HEK293 (cell line): ENCODE measurements at regions not wholly inside any gene's neighbourhood (a gene's known extent, or its start where the extent isn't known, plus 50 kb on each side); places are given as distances from the start of the nearest gene placed in this dataset.

Experiments used
- CTCF ChIA-PET: fragments of 350-600 bp; formaldehyde crosslinking; extraction: SDS; loops from one replicate; lab custom pipeline; 2021; ENCODE audit warnings: antibody characterized with exemption; lab: Yijun Ruan, JAX
- POLR2A ChIA-PET: fragments of 300-600 bp; formaldehyde crosslinking; extraction: SDS; loops from one replicate; lab custom pipeline; 2020; ENCODE audit warnings: antibody characterized with exemption, inconsistent platforms; lab: Yijun Ruan, JAX
- H3K27ac ChIP-seq: fragments of 200-500 bp; sonication (Bioruptor generic); 2 replicates; pipeline ENCODE4 v1.5.1; 2014; ENCODE audit warnings: low read depth, low read length, control low read depth, inconsistent platforms; ENCODE audit errors: extremely low read depth
- H3K36me3 ChIP-seq, 2 experiments: fragments of 200-500 bp in 1 of 2; sonication (Bioruptor generic) in 1 of 2; 1 replicate in 1 of 2; 2 replicates in 1 of 2; pipeline ENCODE4 v1.5.1; 2014 to 2017; ENCODE audit warnings: inconsistent platforms in 2 of 2, low read length in 2 of 2; ENCODE audit not compliant: control insufficient read depth in 2 of 2, insufficient read depth in 1 of 2
- H3K4me1 ChIP-seq: fragments of 200-500 bp; sonication (Bioruptor generic); 2 replicates; pipeline ENCODE4 v1.5.1; 2014; ENCODE audit warnings: mild to moderate bottlenecking, low read length, inconsistent platforms; ENCODE audit not compliant: control insufficient read depth, insufficient read depth
- H3K4me3 ChIP-seq: 2 replicates; pipeline ENCODE4 v1.5.1; 2011; ENCODE audit warnings: low read depth, mild to moderate bottlenecking, control low read depth, low read length, moderate library complexity
- H3K9me3 ChIP-seq: fragments of 200-500 bp; sonication (Bioruptor generic); 2 replicates; pipeline ENCODE4 v1.5.1; 2014; ENCODE audit warnings: low read depth, low read length, inconsistent platforms; ENCODE audit not compliant: control insufficient read depth, insufficient read depth
- HIC1 ChIP-seq: fragments of 450-650 bp; formaldehyde crosslinking; IDR thresholded peaks from 2 replicates; pipeline ENCODE4 v1.5.1; 2016; ENCODE audit warnings: missing biosample characterization, missing genetic modification characterization
- KLF8 ChIP-seq: fragments of 450-650 bp; formaldehyde crosslinking; IDR thresholded peaks from 2 replicates; pipeline ENCODE4 v1.5.1; 2016; ENCODE audit warnings: missing biosample characterization, missing genetic modification characterization
- SCRT2 ChIP-seq: fragments of 450-650 bp; formaldehyde crosslinking; IDR thresholded peaks from 2 replicates; pipeline ENCODE4 v1.5.1; 2016; ENCODE audit warnings: missing biosample characterization, missing genetic modification characterization
- TRIM28 ChIP-seq: IDR thresholded peaks from 2 replicates; pipeline ENCODE4 v1.6.1; 2011; ENCODE audit warnings: low read length, control low read depth, borderline replicate concordance
- ZNF121 ChIP-seq: fragments of 450-650 bp; formaldehyde crosslinking; IDR thresholded peaks from 2 replicates; pipeline ENCODE4 v1.5.1; 2016; ENCODE audit warnings: missing biosample characterization, missing genetic modification characterization
- ZNF26 ChIP-seq: fragments of 450-650 bp; formaldehyde crosslinking; IDR thresholded peaks from 2 replicates; pipeline ENCODE4 v1.5.1; 2016; ENCODE audit warnings: missing biosample characterization, missing genetic modification characterization
- ZNF292 ChIP-seq: fragments of 450-650 bp; formaldehyde crosslinking; IDR thresholded peaks from 2 replicates; pipeline ENCODE4 v1.5.1; 2016; ENCODE audit warnings: low read depth, missing biosample characterization, missing genetic modification characterization, borderline replicate concordance
- ZNF335 ChIP-seq: fragments of 450-650 bp; formaldehyde crosslinking; conservative IDR thresholded peaks from 2 replicates; pipeline ENCODE4 v1.5.1; 2016; ENCODE audit warnings: missing biosample characterization, missing genetic modification characterization
- ZNF624 ChIP-seq: fragments of 450-650 bp; formaldehyde crosslinking; IDR thresholded peaks from 2 replicates; pipeline ENCODE4 v1.5.1; 2017; ENCODE audit warnings: missing biosample characterization, missing genetic modification characterization

DNA sequence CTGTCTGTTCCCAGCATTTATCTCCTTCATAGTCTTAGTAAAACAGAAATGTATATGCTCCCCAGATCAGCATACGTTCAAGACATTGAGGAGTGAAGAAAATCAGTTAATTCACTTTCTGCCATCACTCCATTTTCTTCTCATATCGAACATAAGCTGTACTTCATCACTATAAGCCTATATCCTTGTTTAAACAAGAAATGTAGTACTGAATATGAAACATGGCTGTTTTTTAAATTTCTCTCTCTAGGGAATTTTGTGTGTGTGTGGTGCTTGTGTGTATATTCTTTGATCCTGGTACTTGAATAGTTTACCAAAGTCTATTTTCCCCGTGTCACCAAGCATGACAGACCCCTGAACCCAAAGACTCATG lies 107.1 kb downstream of the HFE start:
- no peaks in the 10 kb centered on the region for H3K9me3 ChIP-seq
- H3K27ac ChIP-seq: no peak overlapping the region
- ChIA-PET CTCF (interaction anchor here (0.6 to 1.6 kb wide), 5 partner anchors 18 to 1587 kb away, joined by 3 to 7 read pairs (median 4); a partner anchor contains a TSS), POLR2A (no interaction called here)
- peaks cover 0 to 5% of the 10 kb centered on the region in 2 experiments; a peak in 1 of 3 replicates for H3K36me3 ChIP-seq
- no peak overlapping the region for H3K4me3 ChIP-seq
- TF ChIP-seq KLF8: no peak
- no peaks in the 10 kb centered on the region for H3K4me1 ChIP-seq

DNA sequence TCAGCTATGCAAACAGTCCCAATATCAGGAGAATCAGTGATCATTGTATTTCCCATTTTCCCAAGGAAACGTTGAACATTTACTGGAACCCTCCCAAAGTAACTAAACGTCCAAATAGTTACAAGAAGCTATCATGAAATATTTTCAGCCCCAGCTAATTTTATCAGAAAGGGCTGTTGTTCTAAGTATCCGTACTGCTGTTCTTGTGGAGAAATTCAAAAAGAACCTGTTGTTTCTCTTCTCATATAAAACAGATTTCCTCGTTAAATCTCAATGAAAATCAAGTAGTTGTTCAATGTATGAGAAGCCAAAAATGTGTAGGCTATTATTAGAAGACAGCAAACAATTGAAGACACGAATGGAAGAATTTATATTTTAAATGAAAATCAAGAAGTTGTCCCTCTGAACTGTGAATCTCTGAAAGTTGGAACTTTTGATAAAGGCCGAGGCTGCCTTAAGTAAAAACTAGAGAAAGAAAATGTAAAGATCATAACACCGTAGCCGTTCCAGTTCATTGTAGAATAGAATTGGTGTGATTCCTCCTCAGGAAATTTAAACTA lies 107.7 kb downstream of the HFE start:
- H3K4me1 ChIP-seq: no peaks in the 10 kb centered on the region
- TF ChIP-seq ZNF26 (tag by site-specific recombination) (no peak), TRIM28 (no peak), SCRT2 (tag by site-specific recombination) (peak; percentile 38; the same call in 1 of the 2 replicates), ZNF292 (tag by site-specific recombination) (no peak)
- ChIA-PET CTCF (interaction anchor here (0.6 to 1.2 kb wide), 5 partner anchors 22 to 1587 kb away, joined by 3 to 4 read pairs (median 4); a partner anchor contains a TSS), POLR2A (interaction anchor here (0.6 to 1.2 kb wide), 3 partner anchors 21 to 1529 kb away, joined by 3 to 4 read pairs (median 3); a partner anchor contains a TSS)
- no peaks in the 10 kb centered on the region for H3K9me3 ChIP-seq
- no peak overlapping the region for H3K4me3 ChIP-seq
- peaks cover 0 to 5% of the 10 kb centered on the region in 2 experiments; a peak in 1 of 3 replicates for H3K36me3 ChIP-seq
- H3K27ac ChIP-seq: no peak overlapping the region

DNA sequence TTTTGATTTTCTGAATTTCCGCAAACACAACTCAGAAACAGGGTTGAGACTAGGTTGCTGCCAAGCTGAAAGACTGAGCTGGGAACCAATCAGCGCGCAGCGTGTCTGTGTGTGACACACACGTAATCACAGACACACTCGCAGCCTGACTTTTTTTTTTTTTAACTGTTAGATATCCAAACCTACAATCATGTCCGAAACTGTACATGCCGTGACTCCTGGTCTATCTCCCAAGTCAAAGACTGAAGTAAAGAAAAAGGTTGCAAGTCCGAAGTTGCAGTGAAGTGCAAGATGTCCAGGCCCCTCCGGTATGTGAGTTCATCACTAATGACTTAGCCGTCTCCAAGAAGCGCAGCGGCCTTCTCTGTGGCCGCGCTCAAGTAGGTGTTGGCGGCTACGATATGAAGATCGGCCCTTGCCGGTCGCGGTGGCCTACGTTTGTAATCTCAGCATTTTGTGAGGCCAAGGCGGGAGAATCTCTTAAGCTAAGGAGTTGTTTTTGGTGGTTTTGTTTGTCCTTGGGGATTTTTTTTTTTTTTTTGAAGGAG lies 108.2 kb downstream of the HFE start:
- H3K4me3 ChIP-seq: peak overlapping the region; percentile 17
- no peaks in the 10 kb centered on the region for H3K4me1 ChIP-seq
- CTCF ChIA-PET: interaction anchor here (0.7 to 1.0 kb wide), 2 partner anchors 55 to 135 kb away, joined by 3 to 4 read pairs; a partner anchor contains a TSS
- POLR2A ChIA-PET: interaction anchor here (0.6 to 1.3 kb wide), 5 partner anchors 21 to 1707 kb away, joined by 3 to 4 read pairs (median 3); a partner anchor contains a TSS
- peaks cover 0 to 5% of the 10 kb centered on the region in 2 experiments; a peak in 1 of 3 replicates for H3K36me3 ChIP-seq
- TF ChIP-seq ZNF335 (tag by site-specific recombination) (0 out of 2 replicates have a peak, but pooled peaks have one; percentile 32), ZNF624 (tag by site-specific recombination) (no peak)
- H3K9me3 ChIP-seq: no peaks in the 10 kb centered on the region
- H3K27ac ChIP-seq: no peak overlapping the region

GRCh38 chr6:26195924-26196845 lies 109.0 kb downstream of the HFE start:
- Histone ChIP-seq H3K4me1 (no peaks in the 10 kb centered on the region), H3K4me3 (peak overlapping the region; percentile 29), H3K36me3 (peaks cover 0 to 5% of the 10 kb centered on the region in 2 experiments; a peak in 1 of 3 replicates), H3K9me3 (no peaks in the 10 kb centered on the region), H3K27ac (no peak overlapping the region)
- POLR2A ChIA-PET: interaction anchor here (0.6 to 4.5 kb wide), 8 partner anchors 8 to 1706 kb away, joined by 3 to 49 read pairs (median 4); a partner anchor contains a TSS
- CTCF ChIA-PET: interaction anchor here (1.0 to 1.7 kb wide), 2 partner anchors 7 to 54 kb away, joined by 3 to 8 read pairs; a partner anchor contains a TSS
- TF ChIP-seq ZNF121: peak; percentile 71
- TF ChIP-seq HIC1 (tag by site-specific recombination): no peak
